GM18502 (cell line): ENCODE measurements at regions not wholly inside any gene's neighbourhood (a gene's known extent, or its start where the extent isn't known, plus 50 kb on each side); places are given as distances from the start of the nearest gene placed in this dataset.

Source experiments
- ATAC-seq: cut with Tn5 transposase; IDR thresholded peaks from one replicate; pipeline ENCODE4 v1.9.1; 2021; ENCODE audit warnings: mild to moderate bottlenecking; ENCODE audit not compliant: unreplicated experiment, poor library complexity

DNA sequence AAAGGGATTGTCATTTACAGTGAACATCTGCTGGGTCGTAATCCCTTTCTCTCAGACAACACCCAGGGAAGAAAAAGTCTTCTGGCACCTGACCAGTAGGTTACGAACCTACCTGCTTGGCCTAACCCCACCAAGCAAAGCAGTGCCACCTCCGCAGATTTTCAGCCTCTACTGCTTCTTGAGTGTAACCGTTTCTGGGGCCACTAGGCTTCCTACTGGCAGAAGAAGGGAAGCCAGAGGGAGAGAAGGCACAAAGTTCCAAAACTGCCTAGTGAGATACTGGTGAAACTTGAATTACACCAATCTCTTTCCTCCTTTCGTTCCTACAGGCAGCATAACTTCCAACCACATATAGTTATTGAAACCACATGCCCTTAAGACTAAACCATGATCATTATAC is 383.6 kb downstream of the BCAT1 start:
- no peak for ATAC-seq

DNA sequence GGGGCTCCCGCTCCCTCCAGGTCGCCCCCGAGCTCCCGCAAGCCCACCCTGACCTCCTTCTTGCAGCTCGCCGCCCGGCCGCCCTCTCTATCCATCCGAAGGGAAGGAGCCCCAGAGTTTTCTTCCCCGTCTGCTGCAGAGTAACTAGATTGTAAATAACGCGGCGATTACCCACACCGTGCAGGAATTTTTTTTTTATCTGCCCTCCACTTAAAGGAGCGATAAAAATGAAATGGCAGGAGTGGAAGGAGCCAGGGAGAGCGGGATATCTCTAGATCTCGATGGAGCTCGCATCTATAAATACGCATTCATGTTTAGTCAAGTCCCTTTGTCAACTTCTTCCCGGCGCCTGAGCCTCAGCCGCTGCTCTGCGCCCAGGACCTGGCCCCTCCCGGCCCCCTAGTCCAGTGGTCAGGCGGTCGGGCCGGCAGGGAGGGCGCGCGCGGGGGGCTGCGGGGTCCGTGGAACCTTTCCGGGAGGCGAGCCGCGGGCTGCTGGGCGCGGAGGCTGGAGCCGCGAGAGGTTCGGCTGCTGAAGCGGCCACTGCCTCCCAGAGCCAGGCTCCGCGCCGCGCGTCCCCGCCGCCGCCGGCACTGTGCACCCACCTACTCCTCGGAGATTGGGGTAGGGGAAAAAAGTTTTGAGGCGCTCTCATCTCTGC is 386.0 kb downstream of the BCAT1 start:
- ATAC-seq = no peak

DNA sequence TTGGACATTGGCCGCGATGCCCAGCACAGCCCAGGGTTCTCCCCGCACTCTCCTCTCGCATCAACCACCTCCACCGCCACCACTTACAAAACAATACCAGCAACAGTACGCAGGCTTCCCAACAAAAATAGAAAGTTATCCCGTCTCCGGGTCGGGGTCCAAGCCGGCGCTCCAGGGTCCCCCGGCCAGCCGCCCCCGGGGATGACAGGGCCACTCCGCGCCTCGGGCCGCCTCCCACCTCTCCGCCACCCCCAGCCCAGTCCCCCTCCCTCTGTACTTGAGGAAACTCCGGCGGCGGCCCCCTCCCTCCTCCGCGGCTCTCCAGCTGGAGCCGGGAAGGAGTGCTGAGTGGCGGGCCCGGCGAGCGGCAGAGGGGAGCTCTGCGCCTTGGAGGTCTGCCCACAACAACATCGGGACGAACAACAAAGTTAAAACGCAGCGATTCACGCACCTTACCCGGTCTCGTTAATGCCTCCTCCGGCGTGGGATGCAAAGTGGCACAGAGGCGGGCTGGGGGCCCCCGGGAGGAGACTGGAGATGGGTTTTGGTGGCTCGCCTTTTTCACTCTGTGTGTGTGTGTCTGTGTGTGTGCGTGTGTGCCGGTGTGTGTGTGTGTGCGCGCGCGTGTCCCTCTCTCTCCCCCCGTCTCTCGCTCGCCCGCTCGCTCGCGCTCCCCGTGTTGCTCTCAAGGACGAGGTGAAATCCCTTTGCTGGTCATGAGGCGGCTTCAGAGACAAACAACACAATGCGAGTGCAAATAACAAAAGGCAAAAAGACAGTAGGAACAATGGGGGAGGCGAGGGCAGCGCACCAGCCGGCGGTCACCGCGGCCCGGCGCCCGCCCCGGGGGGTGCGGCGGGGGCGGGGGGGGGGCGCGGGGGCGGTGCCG is 386.8 kb downstream of the BCAT1 start:
- ATAC-seq = no peak

DNA sequence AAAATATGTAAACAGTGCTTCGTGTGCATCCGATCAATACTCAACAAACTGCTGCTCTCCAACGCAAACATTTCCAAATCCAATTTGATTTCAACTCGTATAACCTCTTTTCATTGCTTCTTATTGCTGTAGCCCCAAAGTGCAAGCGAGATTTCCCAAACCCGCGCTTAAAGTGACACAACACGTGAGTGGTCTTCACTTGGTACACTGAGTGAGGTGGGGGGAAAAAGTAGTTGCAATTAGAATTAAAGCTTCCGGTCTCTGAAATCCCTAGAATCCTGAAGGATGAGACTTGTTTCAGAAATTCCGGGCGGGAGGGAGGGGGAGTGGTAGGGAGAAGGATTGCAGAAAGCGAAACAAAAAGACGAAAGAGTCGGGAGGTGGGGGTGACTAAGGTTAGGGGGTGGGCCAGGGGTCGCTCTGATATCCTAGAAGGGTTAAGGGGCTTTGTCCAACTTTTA is 387.5 kb downstream of the BCAT1 start:
- ATAC-seq = no peak

DNA sequence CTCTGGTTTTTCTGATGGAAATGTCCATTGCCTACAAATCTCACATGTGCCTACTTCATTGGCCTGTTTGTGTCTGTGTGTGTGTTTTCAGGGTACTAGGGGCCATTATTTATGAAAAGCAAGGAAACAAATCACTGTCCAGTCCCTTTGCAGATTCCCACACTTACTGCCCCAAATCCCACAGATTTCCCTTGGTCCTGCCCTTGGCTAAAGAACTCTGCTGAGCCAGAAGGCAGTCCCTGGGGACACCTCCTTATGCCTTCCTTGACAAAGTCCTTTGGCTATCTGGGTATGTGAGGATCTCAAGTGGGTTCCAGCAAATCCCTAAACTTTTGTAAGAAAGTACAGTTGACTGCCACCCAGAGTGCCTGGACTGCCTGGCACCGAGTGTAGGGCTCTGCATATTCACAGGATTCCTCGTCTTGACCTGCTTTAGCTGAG is 388.1 kb downstream of the BCAT1 start:
- ATAC-seq = no peak

DNA sequence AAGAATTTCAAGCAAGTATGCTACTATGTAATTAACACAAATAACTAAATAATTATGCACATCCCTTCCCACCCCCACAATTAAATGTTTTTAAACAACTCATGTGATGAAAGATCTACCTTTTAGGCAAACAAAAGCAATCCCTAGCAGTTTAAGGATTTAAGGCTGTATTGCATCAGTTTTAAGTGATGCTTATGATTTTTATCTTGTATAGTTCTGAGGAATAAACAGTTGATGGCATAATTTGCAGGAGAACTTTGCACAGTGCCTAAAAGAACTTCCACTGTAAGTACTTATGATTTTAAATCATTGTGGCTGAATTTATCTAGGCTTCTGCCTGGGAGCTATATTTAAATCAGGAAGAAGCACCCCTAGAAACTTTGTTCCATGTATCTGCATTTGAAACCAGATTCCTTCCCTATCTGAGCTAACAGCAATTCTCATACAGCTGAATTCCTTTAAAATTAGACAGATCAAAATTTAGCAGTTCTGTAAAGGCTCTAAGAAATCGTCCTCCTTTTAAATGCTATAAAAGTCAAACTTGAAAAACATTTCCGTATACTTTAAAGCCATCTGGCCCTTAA is 388.6 kb downstream of the BCAT1 start:
- ATAC-seq = no peak

DNA sequence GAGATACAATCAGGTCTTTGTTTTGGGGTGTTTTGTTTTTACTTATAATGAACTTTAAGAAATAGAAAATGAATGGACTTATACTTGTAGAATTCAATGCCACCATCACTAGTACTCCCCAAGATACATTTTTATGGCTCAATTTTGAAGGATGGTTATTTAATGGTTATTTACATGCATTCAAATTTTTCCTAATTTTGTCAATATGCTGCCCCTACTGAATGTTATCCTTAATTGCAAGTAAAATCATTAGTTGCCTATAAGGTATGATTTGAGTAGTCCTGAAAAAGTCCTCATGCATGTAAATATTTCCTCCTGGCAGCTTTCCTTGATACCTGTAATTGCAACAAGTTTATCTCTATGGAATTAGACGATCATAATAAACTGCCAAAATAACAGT is 391.2 kb downstream of the BCAT1 start:
- ATAC-seq = no peak

DNA sequence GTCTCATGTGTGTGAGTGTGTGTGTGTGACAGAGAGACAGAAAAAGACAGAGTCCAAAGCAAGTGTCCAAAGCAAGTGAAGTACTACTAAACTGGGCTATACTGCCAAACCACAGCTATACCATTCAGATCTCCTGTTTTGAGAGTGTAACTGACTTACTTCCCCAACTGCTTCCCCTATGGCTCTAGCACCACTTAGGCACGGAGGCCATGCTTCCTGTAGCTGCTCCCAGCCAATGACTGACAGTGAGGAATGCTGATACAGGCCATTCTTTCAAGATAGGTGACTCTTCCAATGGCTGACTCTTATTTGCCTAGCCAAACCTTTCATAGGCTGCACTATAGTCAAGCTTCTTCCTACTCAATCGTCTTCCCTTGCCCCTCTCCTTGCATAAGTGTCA is 393.2 kb downstream of the BCAT1 start:
- no peak for ATAC-seq

DNA sequence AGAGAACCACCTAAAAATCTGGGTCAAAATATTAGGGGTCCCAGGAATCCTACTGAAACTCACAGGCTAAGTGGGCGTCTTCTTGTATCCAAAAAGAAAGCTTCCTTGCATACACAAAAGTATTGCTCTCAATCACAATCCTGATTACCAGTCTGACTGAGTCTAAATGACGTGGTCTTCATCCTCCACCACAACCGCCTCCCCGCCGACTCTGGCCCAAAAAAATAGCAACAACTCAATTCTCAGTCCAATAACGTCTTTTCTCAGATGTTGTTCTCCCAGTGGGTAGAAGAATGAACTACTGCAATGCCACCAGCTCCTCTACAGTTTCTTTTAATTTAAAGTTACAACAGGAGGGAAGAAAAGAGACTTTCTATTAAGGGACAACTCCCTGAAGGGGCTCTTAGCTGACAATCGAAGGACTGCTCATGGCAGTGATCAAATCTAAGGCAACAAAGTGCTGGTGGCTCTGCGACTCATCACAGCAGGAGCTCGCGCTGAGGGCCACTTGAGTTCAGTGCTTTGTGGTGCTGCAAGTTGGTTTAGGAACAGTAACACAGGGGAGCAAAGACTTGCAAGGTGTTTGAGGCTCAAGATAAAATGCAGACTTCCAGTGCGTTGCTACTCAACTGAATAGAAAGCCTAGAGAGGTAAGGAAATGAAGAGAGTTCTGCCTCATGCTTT is 394.1 kb downstream of the BCAT1 start:
- no peak for ATAC-seq

DNA sequence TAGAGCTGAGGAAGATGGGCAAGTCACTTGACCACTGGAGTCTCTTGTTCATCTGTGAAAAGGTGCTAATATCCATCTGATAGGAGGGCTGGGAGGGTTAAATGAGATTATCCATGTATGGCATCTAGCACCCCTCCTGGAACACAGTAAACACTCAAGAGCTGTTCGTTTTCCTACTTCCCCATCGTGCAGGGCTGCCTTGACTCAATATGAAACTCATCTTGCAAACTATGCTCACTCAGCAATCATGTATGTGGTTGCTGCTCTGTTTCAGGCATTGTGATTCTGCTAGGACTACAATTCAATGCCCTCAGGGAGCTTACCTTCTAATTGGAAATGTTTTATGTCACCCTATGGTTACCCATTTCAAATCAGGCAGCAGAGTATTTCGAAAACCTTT is 395.6 kb downstream of the BCAT1 start:
- ATAC-seq = no peak

DNA sequence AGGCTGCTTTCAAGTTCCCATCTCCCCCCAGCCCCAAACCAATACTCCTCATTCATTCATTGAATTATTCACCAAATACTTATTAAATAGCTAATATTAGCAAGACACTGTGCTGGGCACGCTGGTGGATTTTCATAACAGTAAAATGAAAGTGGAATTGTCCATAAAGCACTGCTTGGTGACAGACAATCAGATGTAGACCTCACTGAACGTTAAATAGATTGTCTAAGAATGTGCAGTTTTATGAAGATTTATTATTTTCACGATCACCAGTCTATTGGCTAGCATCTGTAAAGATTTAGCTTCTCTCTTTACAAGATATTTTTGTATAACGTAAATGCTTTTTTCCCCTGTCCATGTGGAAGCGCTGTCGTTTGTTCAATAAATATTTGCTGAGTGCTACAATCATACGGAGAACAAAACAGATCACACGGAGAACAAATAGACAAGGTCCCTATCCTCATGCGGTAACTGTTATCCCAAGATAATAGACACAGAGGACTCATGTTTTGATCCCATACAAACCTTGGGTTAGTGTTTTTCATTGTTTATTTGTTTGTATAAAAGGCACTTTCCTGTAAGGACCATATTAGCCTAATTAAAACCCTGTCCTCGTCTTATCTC is 397.6 kb downstream of the BCAT1 start:
- ATAC-seq = no peak

DNA sequence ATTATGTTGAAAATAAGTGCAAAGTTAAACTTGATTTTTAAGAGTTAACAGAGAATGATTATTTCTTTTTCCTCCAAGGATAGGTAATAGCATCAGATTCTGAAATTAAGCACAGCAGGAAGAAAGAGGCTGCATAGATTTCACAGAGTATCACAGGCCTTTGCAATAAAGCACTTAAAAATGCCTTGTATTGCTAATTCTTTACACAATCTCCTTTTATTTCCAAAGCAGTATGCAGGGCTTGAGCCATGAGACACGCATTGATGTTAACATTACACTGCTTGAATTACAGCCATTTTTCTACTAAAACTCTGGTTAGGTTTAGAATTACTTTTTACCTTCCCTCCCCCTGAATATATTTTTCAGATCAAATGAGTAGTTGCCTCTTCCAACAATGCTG is 398.3 kb downstream of the BCAT1 start:
- ATAC-seq = no peak

DNA sequence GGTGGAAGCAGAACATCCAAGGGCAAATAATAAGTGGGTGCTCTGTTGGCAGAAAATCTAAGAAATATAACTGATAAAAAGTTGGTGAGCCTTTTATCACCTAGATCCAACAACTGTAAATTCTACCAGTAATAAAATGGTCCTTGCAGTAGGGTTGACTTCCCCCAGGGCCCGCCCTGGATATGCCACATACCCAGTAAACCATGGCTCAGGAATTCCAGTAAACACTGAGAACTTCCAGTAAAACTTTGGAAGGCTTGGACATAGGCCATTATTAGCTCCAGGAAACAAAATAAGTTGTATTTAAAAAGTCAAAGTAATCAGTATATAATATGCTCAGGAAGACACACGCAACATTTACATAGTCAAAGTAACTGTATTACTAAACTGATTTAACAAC is 402.2 kb downstream of the BCAT1 start:
- ATAC-seq = no peak

DNA sequence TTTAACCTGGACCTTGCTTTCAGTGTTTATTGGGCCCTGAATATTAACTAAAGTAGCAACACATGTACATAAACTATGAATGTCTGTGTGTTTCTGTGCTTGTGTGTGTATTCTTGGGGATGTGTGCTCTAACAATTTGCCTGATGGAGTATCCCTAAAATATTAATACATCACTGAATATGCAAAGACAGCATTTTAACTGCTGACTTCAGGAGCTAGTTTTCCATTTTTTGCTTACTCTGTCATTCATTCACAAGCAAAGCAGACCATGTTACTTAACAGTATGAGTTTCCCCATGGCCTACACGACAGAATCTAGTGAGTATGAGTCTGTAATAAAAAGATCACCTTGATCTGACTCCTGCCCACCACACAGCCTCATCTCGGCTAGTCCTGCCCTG is 402.8 kb downstream of the BCAT1 start:
- no peak for ATAC-seq

DNA sequence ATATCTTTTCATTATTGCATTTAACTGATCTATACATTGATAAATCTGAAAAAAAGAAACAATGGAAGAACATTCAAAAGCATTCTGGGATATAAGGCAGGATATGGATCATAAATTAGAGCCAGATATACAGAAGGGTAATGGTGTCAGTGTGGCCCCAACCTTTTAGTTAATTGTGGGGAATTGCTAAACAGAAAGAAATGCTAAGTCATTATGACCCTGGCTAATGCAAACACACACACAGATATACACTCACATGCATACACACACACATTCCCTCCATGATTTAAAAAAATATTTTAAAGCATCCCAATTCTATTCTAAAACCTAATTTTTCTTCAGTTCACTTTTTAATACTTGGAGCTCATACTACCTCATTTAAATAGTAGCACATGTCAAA is 404.5 kb downstream of the BCAT1 start:
- ATAC-seq = no peak

DNA sequence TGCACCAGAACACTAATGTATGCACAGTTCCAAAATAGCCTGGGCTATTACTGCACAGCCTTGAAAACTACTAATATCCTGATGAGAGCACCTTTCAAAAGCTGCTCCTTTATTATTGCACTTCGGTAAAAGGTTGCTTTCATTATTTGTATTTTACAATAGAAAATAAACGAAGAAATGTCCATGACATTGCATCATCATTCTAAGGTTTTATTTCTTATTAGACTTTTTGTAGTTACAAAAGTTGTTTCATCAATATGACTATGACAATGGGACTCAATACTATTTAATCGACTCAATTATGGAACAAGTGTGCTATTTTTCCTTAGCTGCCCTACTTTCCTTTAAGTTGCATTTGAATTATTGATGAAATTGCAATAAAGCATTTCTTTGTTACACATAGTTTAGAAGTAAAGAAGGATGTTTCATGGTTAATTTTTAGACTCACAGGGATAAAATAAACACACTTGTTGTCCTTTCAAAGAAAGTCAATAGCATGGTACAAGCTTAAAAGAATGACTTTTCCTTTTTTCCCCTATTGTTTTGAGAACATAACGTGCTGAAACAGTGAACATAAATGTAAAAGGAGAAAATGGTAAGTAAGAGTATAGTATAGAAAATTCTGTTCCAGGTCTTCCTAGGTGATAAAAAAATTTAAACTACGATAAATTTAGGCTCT is 407.6 kb downstream of the BCAT1 start:
- ATAC-seq = no peak

DNA sequence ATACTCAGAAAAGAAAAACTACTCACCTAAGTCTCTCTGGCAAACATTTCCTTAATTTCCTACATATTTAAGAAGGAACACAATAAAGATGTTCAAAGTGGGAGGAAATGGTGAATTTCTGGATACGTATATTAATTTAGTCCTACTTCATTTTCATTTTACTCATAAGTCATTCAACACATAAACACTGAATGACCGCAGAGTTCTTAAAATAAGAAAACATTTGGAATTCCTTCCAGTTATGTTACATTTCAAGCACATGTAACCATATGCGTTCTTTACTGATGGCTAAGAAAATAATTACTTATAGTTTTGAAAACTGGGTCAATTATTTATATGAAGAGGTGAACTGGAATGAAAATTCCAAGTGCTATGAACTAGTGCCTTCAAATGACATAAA is 409.3 kb downstream of the BCAT1 start:
- no peak for ATAC-seq

DNA sequence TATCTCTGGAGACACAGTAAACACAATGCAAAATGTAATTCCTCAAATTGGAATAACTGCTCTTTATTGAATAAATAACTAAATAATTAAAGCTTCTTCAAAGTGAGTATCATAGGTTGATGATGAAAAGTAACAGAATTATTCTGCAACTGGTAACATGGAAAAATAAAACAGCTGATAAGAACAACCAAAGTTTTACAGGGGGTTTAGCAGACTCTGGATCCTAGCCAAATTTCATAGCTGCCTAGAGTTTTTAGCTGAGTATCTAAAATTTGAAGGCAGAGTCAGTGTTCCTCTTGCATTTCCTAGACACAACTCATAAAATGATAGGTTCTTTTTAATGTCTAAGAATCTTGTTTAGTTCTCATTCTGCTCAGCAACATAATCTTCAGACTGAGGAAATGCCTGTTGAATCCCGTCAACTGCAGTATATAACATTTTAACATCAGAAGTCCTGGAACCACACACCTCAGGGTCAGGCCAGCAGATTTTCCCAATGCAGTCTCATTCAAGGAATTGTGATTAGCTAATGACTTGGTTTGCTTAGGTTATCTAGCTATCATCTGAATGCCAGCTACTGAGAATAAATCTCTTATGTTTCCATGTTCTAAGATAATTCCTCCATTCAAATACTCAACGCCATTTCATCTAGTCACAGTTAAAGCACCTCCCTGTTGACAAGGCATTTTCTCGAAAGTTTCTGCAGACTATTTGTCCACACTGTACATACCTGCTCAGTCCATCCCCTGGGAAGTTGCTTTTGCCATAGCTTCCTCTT is 411.6 kb downstream of the BCAT1 start:
- ATAC-seq = no peak
